H9 (cell line): ENCODE measurements at regions not wholly inside any gene's neighbourhood (a gene's known extent, or its start where the extent isn't known, plus 50 kb on each side); places are given as distances from the start of the nearest gene placed in this dataset.

Experiments
- DNase-seq: peaks from one replicate; pipeline ENCODE4 v3.0.0-alpha.2; 2017
- H2AFZ ChIP-seq: one replicate; pipeline ENCODE4 v1.6.1; 2013; ENCODE audit warnings: mild to moderate bottlenecking, low read length, control low read depth, moderate library complexity
- H2AK5ac ChIP-seq: 2 replicates; pipeline ENCODE4 v1.6.1; 2013; ENCODE audit warnings: low read length, control low read depth, mixed read lengths; ENCODE audit not compliant: insufficient read length
- H2BK120ac ChIP-seq: one replicate; pipeline ENCODE4 v1.6.1; 2013; ENCODE audit warnings: low read depth, mild to moderate bottlenecking, low read length, control low read depth, inconsistent platforms; ENCODE audit not compliant: poor library complexity, severe bottlenecking
- H2BK12ac ChIP-seq: 2 replicates; pipeline ENCODE4 v1.6.1; 2013; ENCODE audit warnings: low read length, control low read depth, mixed read lengths, low read depth; ENCODE audit not compliant: insufficient read length
- H2BK15ac ChIP-seq: 2 replicates; pipeline ENCODE4 v1.6.1; 2013; ENCODE audit warnings: low read depth, low read length, control low read depth
- H2BK20ac ChIP-seq: one replicate; pipeline ENCODE4 v1.6.1; 2013; ENCODE audit warnings: low read depth, mild to moderate bottlenecking, low read length, control low read depth, inconsistent platforms; ENCODE audit not compliant: poor library complexity, severe bottlenecking
- H2BK5ac ChIP-seq: 2 replicates; pipeline ENCODE4 v1.6.1; 2013; ENCODE audit warnings: low read length, control low read depth, mixed read lengths; ENCODE audit not compliant: insufficient read length
- H3K14ac ChIP-seq: 2 replicates; pipeline ENCODE4 v1.6.1; 2013; ENCODE audit warnings: low read length, control low read depth; ENCODE audit not compliant: insufficient read depth
- H3K18ac ChIP-seq: 2 replicates; pipeline ENCODE4 v1.6.1; 2013; ENCODE audit warnings: low read depth, mild to moderate bottlenecking, mixed read lengths, low read length, control low read depth; ENCODE audit not compliant: insufficient read length
- H3K23ac ChIP-seq: 2 replicates; pipeline ENCODE4 v1.6.1; 2013; ENCODE audit warnings: low read length, control low read depth, mixed read lengths, low read depth; ENCODE audit not compliant: insufficient read length
- H3K23me2 ChIP-seq: 2 replicates; pipeline ENCODE4 v1.6.1; 2013; ENCODE audit warnings: low read depth, mild to moderate bottlenecking, mixed read lengths, low read length, control low read depth; ENCODE audit not compliant: insufficient read length, poor library complexity, severe bottlenecking
- H3K27ac ChIP-seq: 2 replicates; pipeline ENCODE4 v1.5.1; 2013; ENCODE audit warnings: low read length, control low read depth, mixed read lengths, low read depth; ENCODE audit not compliant: insufficient read length
- H3K27me3 ChIP-seq: 2 replicates; pipeline ENCODE4 v1.6.1; 2013; ENCODE audit warnings: low read length, control low read depth, inconsistent platforms; ENCODE audit not compliant: insufficient read depth
- H3K4ac ChIP-seq: 2 replicates; pipeline ENCODE4 v1.6.1; 2013; ENCODE audit warnings: low read depth, mild to moderate bottlenecking, control low read depth, inconsistent platforms, low read length, moderate library complexity
- H3K4me1 ChIP-seq: 2 replicates; pipeline ENCODE4 v1.6.1; 2013; ENCODE audit warnings: low read length, control low read depth, inconsistent platforms; ENCODE audit not compliant: insufficient read depth
- H3K4me2 ChIP-seq: 2 replicates; pipeline ENCODE4 v1.6.1; 2013; ENCODE audit warnings: low read length, control low read depth, mixed read lengths; ENCODE audit not compliant: insufficient read length, insufficient read depth
- H3K56ac ChIP-seq: 2 replicates; pipeline ENCODE4 v1.6.1; 2013; ENCODE audit warnings: low read depth, mild to moderate bottlenecking, mixed read lengths, low read length, control low read depth; ENCODE audit not compliant: insufficient read length
- H3K79me1 ChIP-seq: 2 replicates; pipeline ENCODE4 v1.6.1; 2013; ENCODE audit warnings: low read depth, mild to moderate bottlenecking, moderate library complexity, low read length, control low read depth, inconsistent platforms; ENCODE audit not compliant: insufficient read depth, poor library complexity, severe bottlenecking
- H3K79me2 ChIP-seq: 2 replicates; pipeline ENCODE4 v1.6.1; 2013; ENCODE audit warnings: low read length, control low read depth, inconsistent platforms; ENCODE audit not compliant: insufficient read depth
- H3K9ac ChIP-seq: 2 replicates; pipeline ENCODE4 v1.6.1; 2013; ENCODE audit warnings: low read length, control low read depth, mixed read lengths; ENCODE audit not compliant: insufficient read length; ENCODE audit errors: extremely low read depth
- H3K9me3 ChIP-seq: one replicate; pipeline ENCODE4 v1.6.1; 2013; ENCODE audit warnings: low read depth, low read length, inconsistent platforms; ENCODE audit not compliant: control insufficient read depth
- H3T11ph ChIP-seq: one replicate; pipeline ENCODE4 v1.6.1; 2013; ENCODE audit warnings: mild to moderate bottlenecking, low read length, control low read depth, inconsistent platforms
- H4K20me1 ChIP-seq: one replicate; pipeline ENCODE4 v1.6.1; 2013; ENCODE audit not compliant: control insufficient read depth, insufficient read length, insufficient read depth
- H4K5ac ChIP-seq: 2 replicates; pipeline ENCODE4 v1.6.1; 2013; ENCODE audit warnings: low read depth, mild to moderate bottlenecking, mixed read lengths, low read length, control low read depth; ENCODE audit not compliant: insufficient read length
- H4K8ac ChIP-seq: replicated peaks from 2 replicates; pipeline ENCODE4 v1.6.1; 2013; ENCODE audit warnings: low read length, control low read depth, mixed read lengths, low read depth; ENCODE audit not compliant: insufficient read length
- H4K91ac ChIP-seq: 2 replicates; pipeline ENCODE4 v1.6.1; 2013; ENCODE audit warnings: low read depth, mild to moderate bottlenecking, moderate library complexity, mixed read lengths, low read length, control low read depth; ENCODE audit not compliant: insufficient read length
- H3K27ac Mint-ChIP-seq, 3 experiments: 2 replicates in 2 of 3; 3 replicates in 1 of 3; pipeline ENCODE4 v1.8.0; 2020 to 2021; ENCODE audit warnings: mixed read lengths in 3 of 3, mild to moderate bottlenecking in 1 of 3, moderate library complexity in 1 of 3
- H3K27me3 Mint-ChIP-seq: 2 replicates; pipeline ENCODE4 v1.8.0; 2021; ENCODE audit warnings: low read depth, mild to moderate bottlenecking, moderate library complexity, mixed read lengths
- H3K36me3 Mint-ChIP-seq, 3 experiments: 2 replicates in 2 of 3; 3 replicates in 1 of 3; pipeline ENCODE4 v1.8.0; 2020 to 2021; ENCODE audit warnings: low read depth in 3 of 3, mixed read lengths in 3 of 3; ENCODE audit not compliant: insufficient read depth in 1 of 3
- H3K4me1 Mint-ChIP-seq, 2 experiments: 2 replicates each; pipeline ENCODE4 v1.8.0; 2020; ENCODE audit warnings: mixed read lengths in 2 of 2
- H3K4me3 Mint-ChIP-seq, 2 experiments: 2 replicates in 1 of 2; 3 replicates in 1 of 2; pipeline ENCODE4 v1.8.0; 2020 to 2021; ENCODE audit warnings: mild to moderate bottlenecking in 2 of 2, mixed read lengths in 2 of 2, moderate library complexity in 1 of 2
- H3K9me3 Mint-ChIP-seq, 2 experiments: 2 replicates in 1 of 2; 3 replicates in 1 of 2; pipeline ENCODE4 v1.8.0; 2020; ENCODE audit warnings: mild to moderate bottlenecking in 2 of 2, mixed read lengths in 2 of 2, moderate library complexity in 1 of 2
- CTCF ChIP-seq: fragments of 200-600 bp; sonication (generic); conservative IDR thresholded peaks from 3 replicates; pipeline ENCODE4 v1.8.0; 2021; ENCODE audit warnings: antibody characterized with exemption, mild to moderate bottlenecking
- WGBS: extraction: QIAGEN DNeasy Blood & Tissue Kit; methylation state at CpG from one replicate; pipeline ENCODE4 v1.1.7; 2013; ENCODE audit warnings: missing lambda C conversion rate, low lambda C conversion rate, mixed read lengths; ENCODE audit not compliant: insufficient read length; ENCODE audit errors: extremely low coverage; 5-methylcytosine and 5-hydroxymethylcytosine counted together

- H2AFZ ChIP-seq: no peak overlapping the region
- H3K4ac ChIP-seq: no peak overlapping the region
- H4K8ac ChIP-seq: no peak overlapping the region
- H2AK5ac ChIP-seq: no peak overlapping the region
- H3K4me1 ChIP-seq: peaks cover 4% of the 10 kb centered on the region; the same call in 1 of the 2 replicates
- WGBS: no CpG with 5 or more reads among the region's 7 CpGs
- Mint-ChIP-seq H3K4me3 (no peak overlapping the region), H3K9me3 (no peaks in the 10 kb centered on the region; a peak in 1 of 5 replicates), H3K36me3 (no peaks in the 10 kb centered on the region; a peak in 1 of 7 replicates), H3K27ac (no peak overlapping the region), H3K4me1 (peaks cover 18 to 19% of the 10 kb centered on the region in 2 experiments), H3K27me3 (peaks cover 5% of the 10 kb centered on the region)
- H3K9ac ChIP-seq: no peak overlapping the region
- no peaks in the 10 kb centered on the region for H3K79me1 ChIP-seq
- no peak overlapping the region for H3K14ac ChIP-seq
- no peaks in the 10 kb centered on the region for H3K27me3 ChIP-seq
- no peak overlapping the region for H4K5ac ChIP-seq
- no peak overlapping the region for H2BK20ac ChIP-seq
- no peak for TF ChIP-seq CTCF
- no peak overlapping the region for H2BK120ac ChIP-seq
- H2BK5ac ChIP-seq: no peak overlapping the region
- H3K23ac ChIP-seq: no peak overlapping the region
- no peak overlapping the region for H4K91ac ChIP-seq
- no peak overlapping the region for H2BK15ac ChIP-seq
- H3K4me2 ChIP-seq: no peak overlapping the region
- no peaks in the 10 kb centered on the region for H3K9me3 ChIP-seq
- DNase-seq: no peak
- H3K27ac ChIP-seq: no peak overlapping the region
- H3K18ac ChIP-seq: no peak overlapping the region
- no peak overlapping the region for H3T11ph ChIP-seq
- H3K23me2 ChIP-seq: no peaks in the 10 kb centered on the region
- H3K56ac ChIP-seq: no peak overlapping the region
- H3K79me2 ChIP-seq: no peaks in the 10 kb centered on the region
- no peaks in the 10 kb centered on the region for H4K20me1 ChIP-seq
- no peak overlapping the region for H2BK12ac ChIP-seq
Measured at GRCh38 chr11:127059750-127060149, 59.2 kb upstream of the KIRREL3 start.
